Ascending aorta (tissue), 2 donors: ENCODE measurements at regions not wholly inside any gene's neighbourhood (a gene's known extent, or its start where the extent isn't known, plus 50 kb on each side); places are given as distances from the start of the nearest gene placed in this dataset.

Source experiments
- DNase-seq, 2 donors: peaks; one replicate each; pipeline ENCODE4 v3.0.0-alpha.2; 2019; ENCODE audit warnings: low spot score in 2 of 2
- H3K27ac ChIP-seq, 2 donors: fragments of 200-600 bp; sonication (generic); one replicate each; pipeline ENCODE4 v1.5.1; 2016 to 2017; ENCODE audit warnings: mild to moderate bottlenecking in 1 of 2
- H3K27me3 ChIP-seq: fragments of 200-600 bp; sonication (generic); one replicate; pipeline ENCODE4 v1.5.1; 2017
- H3K36me3 ChIP-seq, 2 donors: fragments of 200-600 bp; sonication (generic); one replicate each; pipeline ENCODE4 v1.5.1; 2016
- H3K4me1 ChIP-seq, 2 donors: fragments of 200-600 bp; sonication (generic); one replicate each; pipeline ENCODE4 v1.5.1; 2016 to 2017; ENCODE audit warnings: mild to moderate bottlenecking in 1 of 2
- H3K4me3 ChIP-seq, 2 donors: fragments of 200-600 bp; sonication (generic); one replicate each; pipeline ENCODE4 v1.5.1; 2016 to 2017; ENCODE audit warnings: mild to moderate bottlenecking in 1 of 2
- H3K9me3 ChIP-seq, 2 donors: fragments of 200-600 bp; sonication (generic); one replicate each; pipeline ENCODE4 v1.5.1; 2016
- intact Hi-C: fragments of 100-400 bp; cut with DNase I; formaldehyde crosslinking; loops from one replicate; pipeline ENCODE4 v1.15.1; 2023
- TF ChIP-seq, protein P1 (sequence below), 3 experiments: fragments of 200-600 bp in 2 of 3; fragments of 450-650 bp in 1 of 3; sonication (generic) in 2 of 3; IDR thresholded peaks; one replicate each; pipeline ENCODE4 v1.5.1; 2016 to 2019; ENCODE audit warnings: antibody characterized with exemption in 3 of 3, mild to moderate bottlenecking in 1 of 3, moderate library complexity in 1 of 3

GRCh38 chr15:26023691-26024090 is 160.6 kb upstream of the ATP10A start:
- Histone ChIP-seq H3K27me3 (no peaks in the 10 kb centered on the region), H3K36me3 (no peaks in the 10 kb centered on the region), H3K9me3 (no peaks in the 10 kb centered on the region), H3K4me3 (no peak overlapping the region), H3K4me1 (no peaks in the 10 kb centered on the region), H3K27ac (no peak overlapping the region)
- intact Hi-C loops = no loop called here
- no peak for DNase-seq
- TF ChIP-seq, protein P1, sequence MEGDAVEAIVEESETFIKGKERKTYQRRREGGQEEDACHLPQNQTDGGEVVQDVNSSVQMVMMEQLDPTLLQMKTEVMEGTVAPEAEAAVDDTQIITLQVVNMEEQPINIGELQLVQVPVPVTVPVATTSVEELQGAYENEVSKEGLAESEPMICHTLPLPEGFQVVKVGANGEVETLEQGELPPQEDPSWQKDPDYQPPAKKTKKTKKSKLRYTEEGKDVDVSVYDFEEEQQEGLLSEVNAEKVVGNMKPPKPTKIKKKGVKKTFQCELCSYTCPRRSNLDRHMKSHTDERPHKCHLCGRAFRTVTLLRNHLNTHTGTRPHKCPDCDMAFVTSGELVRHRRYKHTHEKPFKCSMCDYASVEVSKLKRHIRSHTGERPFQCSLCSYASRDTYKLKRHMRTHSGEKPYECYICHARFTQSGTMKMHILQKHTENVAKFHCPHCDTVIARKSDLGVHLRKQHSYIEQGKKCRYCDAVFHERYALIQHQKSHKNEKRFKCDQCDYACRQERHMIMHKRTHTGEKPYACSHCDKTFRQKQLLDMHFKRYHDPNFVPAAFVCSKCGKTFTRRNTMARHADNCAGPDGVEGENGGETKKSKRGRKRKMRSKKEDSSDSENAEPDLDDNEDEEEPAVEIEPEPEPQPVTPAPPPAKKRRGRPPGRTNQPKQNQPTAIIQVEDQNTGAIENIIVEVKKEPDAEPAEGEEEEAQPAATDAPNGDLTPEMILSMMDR (IDR thresholded peaks at IDR 0.05) = no peak

- no peaks in the 10 kb centered on the region for H3K27me3 ChIP-seq
- H3K9me3 ChIP-seq = no peaks in the 10 kb centered on the region
- no peaks in the 10 kb centered on the region for H3K36me3 ChIP-seq
- intact Hi-C loops = no loop called here
- no peaks in the 10 kb centered on the region for H3K4me1 ChIP-seq
- TF ChIP-seq, protein P1 (IDR thresholded peaks at IDR 0.05) = no peak
- H3K4me3 ChIP-seq = no peak overlapping the region
- H3K27ac ChIP-seq = no peak overlapping the region
- no peak for DNase-seq
Observed at GRCh38 chr15:26023231-26023630, 160.1 kb upstream of the ATP10A start.

GRCh38 chr15:26020871-26021270 is 157.7 kb upstream of the ATP10A start:
- no peaks in the 10 kb centered on the region for H3K4me1 ChIP-seq
- no peak overlapping the region for H3K4me3 ChIP-seq
- H3K9me3 ChIP-seq = no peaks in the 10 kb centered on the region
- intact Hi-C loops = no loop called here
- H3K36me3 ChIP-seq = no peaks in the 10 kb centered on the region
- no peak overlapping the region for H3K27ac ChIP-seq
- DNase-seq = no peak
- no peaks in the 10 kb centered on the region for H3K27me3 ChIP-seq
- TF ChIP-seq, protein P1 (IDR thresholded peaks at IDR 0.05) = no peak

- DNase-seq = no peak
- intact Hi-C loops = no loop called here
- Histone ChIP-seq H3K36me3 (no peaks in the 10 kb centered on the region), H3K4me1 (no peaks in the 10 kb centered on the region), H3K27me3 (no peaks in the 10 kb centered on the region), H3K9me3 (no peaks in the 10 kb centered on the region), H3K4me3 (no peak overlapping the region), H3K27ac (no peak overlapping the region)
- TF ChIP-seq, protein P1 (IDR thresholded peaks at IDR 0.05) = no peak
Observed at GRCh38 chr15:26017665-26018064, 154.5 kb upstream of the ATP10A start.

GRCh38 chr15:26015516-26016075 is 152.5 kb upstream of the ATP10A start:
- Histone ChIP-seq H3K4me3 (no peak overlapping the region), H3K27ac (no peak overlapping the region), H3K4me1 (no peaks in the 10 kb centered on the region), H3K36me3 (no peaks in the 10 kb centered on the region), H3K27me3 (no peaks in the 10 kb centered on the region), H3K9me3 (no peaks in the 10 kb centered on the region)
- intact Hi-C loops = no loop called here
- DNase-seq = no peak
- TF ChIP-seq, protein P1 (IDR thresholded peaks at IDR 0.05) = no peak

GRCh38 chr15:26013981-26014380 is 150.9 kb upstream of the ATP10A start:
- Histone ChIP-seq H3K9me3 (no peaks in the 10 kb centered on the region), H3K36me3 (no peaks in the 10 kb centered on the region), H3K4me3 (no peak overlapping the region), H3K27me3 (no peaks in the 10 kb centered on the region), H3K4me1 (no peaks in the 10 kb centered on the region), H3K27ac (no peak overlapping the region)
- intact Hi-C loops = no loop called here
- TF ChIP-seq, protein P1 (IDR thresholded peaks at IDR 0.05) = no peak
- DNase-seq = no peak
